Stimulated activated CD4-positive, alpha-beta T cell treated with anti-CD3 and anti-CD28 coated beads, Interleukin-4, amount 100 ng/mL, for 48 hours (primary cell): ENCODE measurements at regions not wholly inside any gene's neighbourhood (a gene's known extent, or its start where the extent isn't known, plus 50 kb on each side); places are given as distances from the start of the nearest gene placed in this dataset.
"Not testable (repeated sequence)": the region's sequence is repeated elsewhere in the genome, so short reads cannot be mapped to it uniquely, and the experiment has no call there.

Experiments
- DNase-seq, 2 donors: peaks; one replicate each; pipeline ENCODE4 v3.0.0-alpha.2; 2020; ENCODE audit warnings: low read depth in 2 of 2

GRCh38 chr1:60916906-60917305 is 165.5 kb upstream of the NFIA start:
- no peak for DNase-seq

- DNase-seq, result no peak
These were observed 166.2 kb upstream of the NFIA start for GRCh38 chr1:60916199-60916598.

- no peak for DNase-seq
These were observed 166.9 kb upstream of the NFIA start for GRCh38 chr1:60915441-60915840.

- no peak for DNase-seq
These were observed 167.4 kb upstream of the NFIA start for GRCh38 chr1:60914982-60915381.

GRCh38 chr1:60913708-60914107 is 168.7 kb upstream of the NFIA start:
- not testable (repeated sequence) for DNase-seq

GRCh38 chr1:60913039-60913438 is 169.3 kb upstream of the NFIA start:
- DNase-seq, result no peak

GRCh38 chr1:60911966-60912697 is 170.2 kb upstream of the NFIA start:
- DNase-seq, result no peak

GRCh38 chr1:60908159-60908558 is 174.2 kb upstream of the NFIA start:
- DNase-seq, result no peak

GRCh38 chr1:60906526-60906925 is 175.8 kb upstream of the NFIA start:
- no peak for DNase-seq

GRCh38 chr1:60906039-60906438 is 176.3 kb upstream of the NFIA start:
- no peak for DNase-seq

- no peak for DNase-seq
These were observed 178.1 kb upstream of the NFIA start for GRCh38 chr1:60904099-60904851.

- no peak for DNase-seq
These were observed 178.8 kb upstream of the NFIA start for GRCh38 chr1:60903591-60903990.

- no peak for DNase-seq
These were observed 182.9 kb upstream of the NFIA start for GRCh38 chr1:60899464-60899863.

GRCh38 chr1:60898987-60899386 is 183.4 kb upstream of the NFIA start:
- peak; percentile 4 to 6 for DNase-seq

- no peak for DNase-seq
These were observed 183.9 kb upstream of the NFIA start for GRCh38 chr1:60898413-60898812.

GRCh38 chr1:60896701-60897363 is 185.5 kb upstream of the NFIA start:
- DNase-seq, result no peak

GRCh38 chr1:60895701-60896100 is 186.7 kb upstream of the NFIA start:
- DNase-seq, result no peak

- DNase-seq, result no peak
These were observed 187.1 kb upstream of the NFIA start for GRCh38 chr1:60895252-60895651.

GRCh38 chr1:60894741-60895140 is 187.6 kb upstream of the NFIA start:
- no peak for DNase-seq

GRCh38 chr1:60894130-60894529 is 188.2 kb upstream of the NFIA start:
- no peak for DNase-seq

GRCh38 chr1:60893136-60893930 is 189.0 kb upstream of the NFIA start:
- no peak for DNase-seq

GRCh38 chr1:60891765-60892164 is 190.6 kb upstream of the NFIA start:
- no peak for DNase-seq
